ENCODE measurements at regions not wholly inside any gene's neighbourhood (a gene's known extent, or its start where the extent isn't known, plus 50 kb on each side); places are given as distances from the start of the nearest gene placed in this dataset.

GRCh38 chr5:171573451-171574225, 154.2 kb downstream of the FGF18 start:
- DNase-seq (ENCODE audit: low read depth): no peak
- no peaks in the 10 kb centered on the region for H3K36me3 ChIP-seq (ENCODE audit: control insufficient read depth, insufficient read depth, low read length)
- FAIRE-seq: no peak
- no peaks in the 10 kb centered on the region for H3K27me3 ChIP-seq (ENCODE audit: control insufficient read depth, insufficient read depth, low read length)
- H3K4me3 ChIP-seq (ENCODE audit: low read depth, low read length): no peak overlapping the region
- no peak for TF ChIP-seq CTCF (IDR thresholded peaks at IDR 0.05; ENCODE audit: insufficient read depth, low read length, severe bottlenecking)

GRCh38 chr5:171574376-171574775, 154.9 kb downstream of the FGF18 start:
- H3K4me3 ChIP-seq (ENCODE audit: low read depth, low read length): no peak overlapping the region
- DNase-seq (ENCODE audit: low read depth) (no peak), FAIRE-seq (no peak)
- H3K36me3 ChIP-seq (ENCODE audit: control insufficient read depth, insufficient read depth, low read length): no peaks in the 10 kb centered on the region
- no peaks in the 10 kb centered on the region for H3K27me3 ChIP-seq (ENCODE audit: control insufficient read depth, insufficient read depth, low read length)
- no peak for TF ChIP-seq CTCF (IDR thresholded peaks at IDR 0.05; ENCODE audit: insufficient read depth, low read length, severe bottlenecking)

GRCh38 chr5:171575386-171575785, 155.9 kb downstream of the FGF18 start:
- Histone ChIP-seq H3K27me3 (ENCODE audit: control insufficient read depth, insufficient read depth, low read length) (no peaks in the 10 kb centered on the region), H3K4me3 (ENCODE audit: low read depth, low read length) (no peak overlapping the region), H3K36me3 (ENCODE audit: control insufficient read depth, insufficient read depth, low read length) (no peaks in the 10 kb centered on the region)
- FAIRE-seq (no peak), DNase-seq (ENCODE audit: low read depth) (peak; percentile 47)
- no peak for TF ChIP-seq CTCF (IDR thresholded peaks at IDR 0.05; ENCODE audit: insufficient read depth, low read length, severe bottlenecking)

GRCh38 chr5:171575808-171576207, 156.4 kb downstream of the FGF18 start:
- Histone ChIP-seq H3K4me3 (ENCODE audit: low read depth, low read length) (no peak overlapping the region), H3K36me3 (ENCODE audit: control insufficient read depth, insufficient read depth, low read length) (no peaks in the 10 kb centered on the region), H3K27me3 (ENCODE audit: control insufficient read depth, insufficient read depth, low read length) (no peaks in the 10 kb centered on the region)
- no peak for TF ChIP-seq CTCF (IDR thresholded peaks at IDR 0.05; ENCODE audit: insufficient read depth, low read length, severe bottlenecking)
- FAIRE-seq: no peak
- no peak for DNase-seq (ENCODE audit: low read depth)

GRCh38 chr5:171577042-171577758, 157.8 kb downstream of the FGF18 start:
- no peak for TF ChIP-seq CTCF (IDR thresholded peaks at IDR 0.05; ENCODE audit: insufficient read depth, low read length, severe bottlenecking)
- H3K27me3 ChIP-seq (ENCODE audit: control insufficient read depth, insufficient read depth, low read length): peaks cover 2% of the 10 kb centered on the region
- H3K36me3 ChIP-seq (ENCODE audit: control insufficient read depth, insufficient read depth, low read length): no peaks in the 10 kb centered on the region
- no peak overlapping the region for H3K4me3 ChIP-seq (ENCODE audit: low read depth, low read length)
- DNase-seq (ENCODE audit: low read depth) (no peak), FAIRE-seq (no peak)

Data from bronchial epithelial cell (primary cell).